ENCODE measurements at regions not wholly inside any gene's neighbourhood (a gene's known extent, or its start where the extent isn't known, plus 50 kb on each side); places are given as distances from the start of the nearest gene placed in this dataset.

- TF ChIP-seq, protein P1, sequence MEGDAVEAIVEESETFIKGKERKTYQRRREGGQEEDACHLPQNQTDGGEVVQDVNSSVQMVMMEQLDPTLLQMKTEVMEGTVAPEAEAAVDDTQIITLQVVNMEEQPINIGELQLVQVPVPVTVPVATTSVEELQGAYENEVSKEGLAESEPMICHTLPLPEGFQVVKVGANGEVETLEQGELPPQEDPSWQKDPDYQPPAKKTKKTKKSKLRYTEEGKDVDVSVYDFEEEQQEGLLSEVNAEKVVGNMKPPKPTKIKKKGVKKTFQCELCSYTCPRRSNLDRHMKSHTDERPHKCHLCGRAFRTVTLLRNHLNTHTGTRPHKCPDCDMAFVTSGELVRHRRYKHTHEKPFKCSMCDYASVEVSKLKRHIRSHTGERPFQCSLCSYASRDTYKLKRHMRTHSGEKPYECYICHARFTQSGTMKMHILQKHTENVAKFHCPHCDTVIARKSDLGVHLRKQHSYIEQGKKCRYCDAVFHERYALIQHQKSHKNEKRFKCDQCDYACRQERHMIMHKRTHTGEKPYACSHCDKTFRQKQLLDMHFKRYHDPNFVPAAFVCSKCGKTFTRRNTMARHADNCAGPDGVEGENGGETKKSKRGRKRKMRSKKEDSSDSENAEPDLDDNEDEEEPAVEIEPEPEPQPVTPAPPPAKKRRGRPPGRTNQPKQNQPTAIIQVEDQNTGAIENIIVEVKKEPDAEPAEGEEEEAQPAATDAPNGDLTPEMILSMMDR (conservative IDR thresholded peaks at IDR 0.05; ENCODE audit: low read depth, low read length): no peak
- TF ChIP-seq USF2 (IDR thresholded peaks at IDR 0.05; ENCODE audit: low read depth, low read length): no peak
- TF ChIP-seq POLR2A (IDR thresholded peaks at IDR 0.05; ENCODE audit: low read depth, low read length): no peak
- TF ChIP-seq, protein P2, sequence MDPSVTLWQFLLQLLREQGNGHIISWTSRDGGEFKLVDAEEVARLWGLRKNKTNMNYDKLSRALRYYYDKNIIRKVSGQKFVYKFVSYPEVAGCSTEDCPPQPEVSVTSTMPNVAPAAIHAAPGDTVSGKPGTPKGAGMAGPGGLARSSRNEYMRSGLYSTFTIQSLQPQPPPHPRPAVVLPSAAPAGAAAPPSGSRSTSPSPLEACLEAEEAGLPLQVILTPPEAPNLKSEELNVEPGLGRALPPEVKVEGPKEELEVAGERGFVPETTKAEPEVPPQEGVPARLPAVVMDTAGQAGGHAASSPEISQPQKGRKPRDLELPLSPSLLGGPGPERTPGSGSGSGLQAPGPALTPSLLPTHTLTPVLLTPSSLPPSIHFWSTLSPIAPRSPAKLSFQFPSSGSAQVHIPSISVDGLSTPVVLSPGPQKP (IDR thresholded peaks at IDR 0.05; ENCODE audit: borderline replicate concordance, low read depth, low read length): no peak
These were observed 65.8 kb upstream of the TMTC2 start for GRCh38 chr12:82620917-82621316.
